Activated gamma-delta T cell treated with anti-CD3 and anti-CD28 coated beads, Interleukin-2, amount 50 U/mL, for 16 hours (primary cell): ENCODE measurements at regions not wholly inside any gene's neighbourhood (a gene's known extent, or its start where the extent isn't known, plus 50 kb on each side); places are given as distances from the start of the nearest gene placed in this dataset.
"Not testable (repeated sequence)": the region's sequence is repeated elsewhere in the genome, so short reads cannot be mapped to it uniquely, and the experiment has no call there.

Experiments
- DNase-seq: peaks from one replicate; pipeline ENCODE4 v3.0.0-alpha.2; 2020; ENCODE audit warnings: low read depth

GRCh38 chr22:49659281-49659923 lies 168.3 kb downstream of the BRD1 start:
- no peak for DNase-seq

DNA sequence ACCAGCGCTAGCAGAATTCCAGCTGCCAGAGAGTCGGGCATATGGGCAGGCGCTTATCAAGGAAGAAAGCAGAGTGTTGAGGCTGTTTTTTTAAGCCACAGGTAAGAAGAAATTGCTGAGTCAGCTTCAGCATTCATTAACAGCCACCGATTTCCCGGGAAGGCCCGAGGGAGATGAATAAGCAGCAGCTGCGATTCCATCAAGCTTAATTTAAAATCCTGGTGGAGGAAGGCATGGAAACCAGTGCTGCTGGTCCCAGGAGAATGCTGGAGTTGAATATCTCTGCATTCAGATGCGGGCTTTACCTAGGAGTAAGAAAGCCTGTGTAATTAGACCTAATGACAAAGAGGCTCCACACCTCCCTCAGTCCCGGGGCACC lies 168.8 kb downstream of the BRD1 start:
- DNase-seq, result no peak

- DNase-seq, result no peak
These were observed 169.6 kb downstream of the BRD1 start for GRCh38 chr22:49657974-49658590.

DNA sequence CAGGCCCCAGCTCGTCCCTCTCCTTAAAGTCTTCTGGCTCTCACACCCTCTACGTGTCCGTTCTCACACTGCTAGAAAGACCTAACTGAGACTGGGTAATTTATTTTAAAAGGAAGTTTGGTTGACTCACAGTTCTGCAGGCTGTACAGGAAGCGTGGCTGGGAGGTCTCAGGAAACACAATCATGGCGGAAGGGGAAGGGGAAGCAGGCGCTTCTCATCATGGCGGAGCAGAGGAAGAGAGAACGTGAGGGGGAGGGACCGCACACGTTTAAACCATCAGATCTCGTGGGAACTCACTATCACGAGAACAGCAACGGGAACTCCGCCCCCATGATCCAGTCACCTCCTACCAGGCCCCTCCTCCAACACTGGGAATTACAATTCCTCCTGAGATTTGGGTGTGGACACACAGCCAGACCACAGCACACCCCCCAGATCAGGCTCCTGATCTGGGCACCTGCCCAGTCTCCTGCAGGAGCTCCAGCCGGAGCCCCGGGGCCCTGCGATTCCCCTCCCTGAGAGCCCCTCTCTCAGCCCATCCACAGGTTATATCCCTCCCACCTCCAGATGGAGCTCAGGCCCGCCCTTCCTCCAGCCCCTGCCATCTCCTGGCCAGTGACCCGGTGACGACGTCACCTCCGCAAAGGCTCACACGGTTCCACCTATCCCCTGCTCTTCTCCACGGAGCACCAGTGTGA lies 170.2 kb downstream of the BRD1 start:
- DNase-seq, result peak; percentile 64

DNA sequence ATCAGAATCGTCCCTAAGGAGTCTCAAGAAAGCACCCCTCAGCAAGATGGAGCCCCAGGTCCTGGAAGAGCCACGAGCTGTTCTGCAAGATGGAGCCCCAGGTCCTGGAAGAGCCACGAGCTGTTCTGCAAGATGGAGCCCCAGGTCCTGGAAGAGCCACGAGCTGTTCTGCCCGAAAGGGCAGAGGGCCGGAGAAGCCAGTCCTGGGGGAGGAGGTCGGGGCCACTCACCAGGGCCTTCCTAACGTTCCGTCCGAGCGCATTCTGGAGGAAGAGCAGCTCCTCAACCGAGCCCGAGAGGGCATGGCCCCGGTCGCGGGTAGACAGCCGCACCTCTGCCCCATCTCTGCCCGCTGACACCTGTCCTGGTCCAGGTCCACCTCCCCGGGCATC lies 170.8 kb downstream of the BRD1 start:
- not testable (repeated sequence) for DNase-seq

DNA sequence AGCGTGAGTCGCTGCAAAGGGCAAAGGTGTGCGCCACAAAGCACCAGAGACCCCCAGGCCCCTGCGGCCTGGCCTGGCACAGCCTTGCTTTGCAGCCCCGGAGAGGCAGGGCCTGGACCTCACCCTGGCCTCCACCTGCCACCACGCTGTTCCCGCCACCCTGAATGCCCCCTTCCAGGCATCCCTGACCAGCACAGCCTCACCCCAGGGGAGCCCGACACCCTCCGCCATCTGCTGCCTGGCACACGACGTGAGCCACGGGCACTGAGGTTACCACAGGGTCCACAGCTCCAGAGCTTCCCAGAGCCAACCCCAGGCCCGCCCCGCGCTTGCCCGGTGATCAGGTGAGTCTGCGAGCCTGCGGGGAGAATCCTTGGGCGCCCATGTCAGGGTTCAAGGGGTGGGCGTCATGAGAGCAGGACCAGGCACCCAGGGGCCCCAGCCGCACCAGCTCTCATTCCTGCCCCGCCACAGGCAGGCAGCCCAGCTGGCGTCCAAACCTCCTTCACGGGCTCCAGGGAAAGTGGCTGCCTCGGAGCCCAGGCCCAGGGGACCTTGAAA lies 171.3 kb downstream of the BRD1 start:
- DNase-seq, result no peak

GRCh38 chr22:49655168-49655812 lies 172.4 kb downstream of the BRD1 start:
- DNase-seq, result no peak

DNA sequence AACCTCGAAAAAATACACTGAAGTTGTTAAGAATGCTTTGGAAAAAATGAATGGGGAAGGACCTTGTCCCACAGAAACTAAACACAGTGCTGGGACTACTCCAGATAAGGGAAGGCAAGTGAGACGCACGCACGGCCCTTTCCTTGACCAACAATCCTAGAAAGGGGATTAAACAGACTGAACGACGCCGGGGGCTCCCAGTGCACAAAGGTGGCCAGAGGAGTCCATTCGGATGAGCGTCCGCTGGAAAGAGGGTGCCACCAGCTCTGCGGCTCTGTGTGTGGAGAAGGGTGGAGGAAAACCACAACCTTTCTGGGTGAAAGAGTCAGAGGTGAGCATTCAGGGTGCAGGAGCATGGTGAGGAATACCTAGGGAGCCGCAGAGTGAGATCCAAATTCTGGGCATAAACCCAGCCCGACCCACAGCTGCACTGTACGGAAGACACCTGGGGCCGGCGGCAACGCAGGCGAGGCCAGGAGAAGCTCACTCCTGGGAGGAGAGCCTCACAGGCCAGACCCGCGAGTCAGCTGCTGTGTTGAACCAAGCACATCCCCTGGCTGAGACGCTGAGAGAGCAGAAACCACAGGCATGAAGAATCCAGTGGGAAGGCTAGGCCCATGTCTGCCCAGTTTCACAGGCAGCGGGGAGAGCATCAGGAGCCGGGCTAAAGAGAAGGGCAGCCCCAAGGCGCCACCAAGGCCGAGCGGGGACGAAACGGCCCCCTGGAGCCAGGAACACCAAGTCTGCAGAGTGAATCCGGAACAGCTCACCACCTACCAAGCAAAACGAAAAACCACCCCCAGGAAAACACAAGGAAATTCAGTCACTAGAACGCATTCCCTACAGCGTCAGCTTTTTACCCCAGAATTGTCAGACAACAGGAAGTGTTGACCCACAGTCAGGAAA lies 177.1 kb downstream of the BRD1 start:
- DNase-seq, result no peak

GRCh38 chr22:49649166-49650068 lies 178.3 kb downstream of the BRD1 start:
- DNase-seq, result no peak

DNA sequence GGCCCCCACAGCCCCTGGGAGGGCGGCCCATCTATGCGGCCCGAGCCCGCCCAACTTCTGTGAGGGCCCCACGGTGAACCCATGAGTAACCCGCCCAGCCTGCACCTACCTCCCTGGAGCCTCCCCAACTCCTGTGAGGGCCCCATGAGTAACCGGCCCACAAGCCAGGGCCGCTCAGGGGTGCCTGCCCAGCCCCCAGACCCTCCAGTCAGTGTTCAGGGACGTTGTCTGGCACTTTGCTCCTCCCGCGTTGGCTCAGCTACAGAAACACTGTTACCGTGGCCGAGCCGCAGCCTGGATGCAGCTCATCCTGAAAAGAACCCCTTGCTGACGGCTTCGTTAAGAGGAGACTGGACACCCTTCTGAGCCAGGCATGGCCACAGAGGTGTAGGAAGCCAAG lies 179.6 kb downstream of the BRD1 start:
- no peak for DNase-seq

DNA sequence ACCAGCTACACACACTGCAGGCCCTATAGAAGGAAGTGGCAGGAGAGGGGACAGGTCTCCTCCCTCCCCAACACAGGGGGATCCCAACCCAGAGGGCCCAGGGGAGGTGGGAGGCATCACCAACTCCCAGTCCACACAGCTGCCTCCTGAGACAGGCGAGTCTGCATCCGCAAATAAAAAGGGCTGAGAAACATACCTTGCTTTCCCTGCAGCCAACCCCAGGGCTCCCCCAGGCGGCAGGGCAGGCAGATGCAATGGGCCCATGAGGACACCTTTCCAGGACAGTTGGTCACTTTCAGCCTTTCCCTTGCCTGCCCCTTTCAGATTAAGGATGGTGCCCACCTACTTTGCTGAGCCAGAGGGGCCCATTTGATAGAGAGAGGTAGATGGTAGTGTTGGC lies 180.0 kb downstream of the BRD1 start:
- no peak for DNase-seq

- no peak for DNase-seq
These were observed 180.8 kb downstream of the BRD1 start for GRCh38 chr22:49646876-49647275.

GRCh38 chr22:49645791-49646550 lies 181.7 kb downstream of the BRD1 start:
- no peak for DNase-seq

DNA sequence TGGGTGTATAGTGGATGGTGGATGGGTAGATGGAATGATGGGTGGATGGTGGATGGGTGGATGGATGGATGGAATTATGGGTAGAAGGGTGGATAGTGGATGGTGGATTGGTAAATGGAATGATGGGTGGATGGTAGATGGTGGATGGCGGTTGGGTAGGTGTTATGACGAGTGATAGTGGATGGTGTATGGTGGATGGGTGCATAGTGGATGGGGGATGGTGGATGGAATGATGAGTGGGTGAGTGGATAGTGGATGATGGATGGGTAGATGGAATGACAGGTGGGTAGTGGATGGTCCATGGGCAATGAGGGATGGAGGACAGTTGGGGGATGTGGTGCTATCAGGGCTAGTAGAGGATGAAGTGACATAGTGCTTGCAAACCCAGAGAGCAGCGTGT lies 182.4 kb downstream of the BRD1 start:
- DNase-seq, result no peak

- no peak for DNase-seq
These were observed 183.7 kb downstream of the BRD1 start for GRCh38 chr22:49643998-49644397.

- DNase-seq, result no peak
These were observed 184.2 kb downstream of the BRD1 start for GRCh38 chr22:49643466-49643865.

DNA sequence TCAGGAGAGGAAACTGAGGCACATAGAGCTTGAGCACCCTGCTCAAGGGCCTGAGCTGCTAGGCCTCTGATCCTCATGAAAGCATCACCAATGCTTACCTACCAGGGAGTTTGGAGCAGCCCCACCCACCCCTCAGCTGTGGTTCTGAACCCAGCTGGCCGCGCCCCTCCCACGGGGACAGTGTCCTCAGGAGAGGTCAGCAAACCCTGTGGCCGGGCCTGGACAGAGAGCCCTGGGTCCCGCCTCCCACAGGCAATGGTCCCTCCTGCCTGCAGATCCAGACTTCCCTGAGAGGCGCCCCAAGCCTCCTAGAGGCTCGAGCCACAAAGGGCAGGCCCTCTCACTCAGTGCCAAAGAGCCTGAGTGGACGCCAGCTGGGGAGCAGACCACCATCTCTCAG lies 184.9 kb downstream of the BRD1 start:
- no peak for DNase-seq

GRCh38 chr22:49642331-49642730 lies 185.3 kb downstream of the BRD1 start:
- DNase-seq, result no peak

DNA sequence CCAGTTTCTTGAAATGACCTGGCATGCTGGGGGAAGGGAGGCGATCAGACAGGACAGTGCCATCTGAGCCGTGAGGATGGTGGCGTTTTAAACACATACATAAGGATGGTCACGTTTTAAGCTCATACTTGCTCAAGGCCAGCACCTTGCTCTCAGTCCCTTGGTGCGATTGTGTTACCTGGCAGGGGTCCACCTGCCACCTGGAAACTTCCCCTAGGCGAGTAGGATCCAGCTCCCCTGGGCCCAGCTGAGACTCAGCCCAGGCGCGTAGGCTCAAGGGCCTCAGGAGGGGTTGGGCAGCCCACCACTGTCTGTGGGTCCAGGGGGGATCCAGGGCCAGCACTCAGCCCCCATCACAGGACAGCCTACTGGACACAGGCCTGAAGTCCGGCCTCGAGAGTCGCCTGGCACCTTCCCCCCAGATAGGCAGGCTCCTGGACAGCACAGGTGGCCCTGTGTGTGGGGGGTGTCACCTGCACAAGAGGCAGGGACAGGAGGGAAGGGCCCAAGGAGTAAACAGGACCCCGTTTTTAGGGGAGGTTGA lies 185.8 kb downstream of the BRD1 start:
- DNase-seq, result no peak
